GM20000 (cell line): ENCODE measurements at regions not wholly inside any gene's neighbourhood (a gene's known extent, or its start where the extent isn't known, plus 50 kb on each side); places are given as distances from the start of the nearest gene placed in this dataset.
A peak's percentile ranks its signal among the peaks of the same experiment; 100 is the strongest.

Source experiments
- DNase-seq: peaks from one replicate; pipeline ENCODE4 v3.0.0; 2012; ENCODE audit warnings: low spot score
- CTCF ChIP-seq: IDR thresholded peaks from 2 replicates; pipeline ENCODE4 v1.5.1; 2012; ENCODE audit warnings: mild to moderate bottlenecking, control low read depth; ENCODE audit errors: extremely low read depth, missing control alignments

- peak; percentile 82 for TF ChIP-seq CTCF
- peak; percentile 78 for DNase-seq
Observed at GRCh38 chr17:72556944-72557826, 436.4 kb downstream of the SOX9 start.

GRCh38 chr17:72558971-72559476 is 438.2 kb downstream of the SOX9 start:
- no peak for DNase-seq
- TF ChIP-seq CTCF = no peak

- peak; percentile 80 for DNase-seq
- peak; percentile 89 for TF ChIP-seq CTCF
Observed at GRCh38 chr17:72560303-72561247, 439.8 kb downstream of the SOX9 start.

- TF ChIP-seq CTCF = no peak
- DNase-seq = no peak
Observed at GRCh38 chr17:72561266-72561665, 440.4 kb downstream of the SOX9 start.

- TF ChIP-seq CTCF = no peak
Observed at GRCh38 chr17:72561680-72562079, 440.9 kb downstream of the SOX9 start.

GRCh38 chr17:72562615-72563188 is 441.9 kb downstream of the SOX9 start:
- DNase-seq = no peak
- TF ChIP-seq CTCF = no peak

More at GRCh38 chr17:72561680-72562079, 440.9 kb downstream of the SOX9 start:
- no peak for DNase-seq
